Gastrocnemius medialis (tissue), 4 donors: ENCODE measurements at regions not wholly inside any gene's neighbourhood (a gene's known extent, or its start where the extent isn't known, plus 50 kb on each side); places are given as distances from the start of the nearest gene placed in this dataset.

Experiments
- CTCF ChIP-seq, 5 experiments: fragments of 450-650 bp in 3 of 5; fragments of 200-600 bp in 2 of 5; sonication (generic) in 2 of 5; IDR thresholded peaks in 4 of 5; conservative IDR thresholded peaks in 1 of 5; 1 replicate in 4 of 5; 2 replicates in 1 of 5; pipeline ENCODE4 v1.5.1; 2016 to 2019; ENCODE audit warnings: antibody characterized with exemption in 5 of 5, mild to moderate bottlenecking in 3 of 5, moderate library complexity in 3 of 5
- POLR2A ChIP-seq, 2 donors: fragments of 450-650 bp; IDR thresholded peaks; one replicate each; pipeline ENCODE4 v1.6.1; 2017; ENCODE audit warnings: antibody characterized with exemption in 2 of 2, mild to moderate bottlenecking in 2 of 2, moderate library complexity in 2 of 2

GRCh38 chr6:22008248-22008836 is 288.5 kb downstream of the PRL start:
- TF ChIP-seq POLR2A (IDR thresholded peaks at IDR 0.05): no peak
- TF ChIP-seq CTCF (IDR thresholded peaks at IDR 0.05 in 4 of 5, conservative IDR thresholded peaks at IDR 0.05 in 1 of 5): no peak
